ENCODE measurements at regions not wholly inside any gene's neighbourhood (a gene's known extent, or its start where the extent isn't known, plus 50 kb on each side); places are given as distances from the start of the nearest gene placed in this dataset.
A peak's percentile ranks its signal among the peaks of the same experiment; 100 is the strongest.
"Not testable (repeated sequence)": the region's sequence is repeated elsewhere in the genome, so short reads cannot be mapped to it uniquely, and the experiment has no call there.

DNA sequence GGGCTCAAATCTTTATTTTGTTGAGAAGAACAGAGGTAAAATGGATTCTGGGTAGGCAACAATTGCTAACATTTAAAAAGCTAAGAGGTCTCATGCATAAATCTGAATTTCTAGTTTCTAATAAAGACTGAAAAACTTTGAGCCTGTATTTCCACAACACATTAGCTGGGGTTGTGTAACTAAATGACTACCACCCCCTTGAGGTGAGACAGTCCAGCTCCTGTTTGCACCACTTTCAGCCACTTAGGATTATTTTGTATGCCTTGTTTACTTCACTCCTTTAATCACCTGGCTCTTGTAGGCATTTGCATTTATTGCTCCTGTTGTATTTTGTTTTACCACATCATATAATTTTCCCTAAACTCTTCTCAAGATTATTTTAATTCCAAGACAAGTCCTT lies 376.6 kb downstream of the PTH2R start:
- DNase-seq (ENCODE audit: extremely low read depth in 1 of 11, low read depth in 9 of 11, low spot score in 4 of 11): no peak

DNA sequence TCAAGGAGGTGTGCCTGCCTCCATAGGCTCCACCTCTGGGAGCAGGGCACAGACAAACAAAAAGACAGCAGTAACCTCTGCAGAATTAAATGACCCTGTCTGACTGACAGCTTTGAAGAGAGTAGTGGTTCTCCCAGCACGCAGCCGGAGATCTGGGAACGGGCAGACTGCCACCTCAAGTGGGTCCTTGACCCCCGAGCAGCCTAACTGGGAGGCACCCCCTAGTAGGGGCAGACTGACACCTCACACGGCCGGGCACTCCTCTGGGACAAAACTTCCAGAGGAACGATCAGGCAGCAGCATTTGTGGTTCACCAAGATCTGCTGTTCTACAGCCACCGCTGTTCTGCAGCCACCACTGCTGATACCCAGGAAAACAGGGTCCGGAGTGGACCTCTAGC lies 378.2 kb downstream of the PTH2R start:
- not testable (repeated sequence) for DNase-seq (ENCODE audit: extremely low read depth in 1 of 11, low read depth in 9 of 11, low spot score in 4 of 11)

DNA sequence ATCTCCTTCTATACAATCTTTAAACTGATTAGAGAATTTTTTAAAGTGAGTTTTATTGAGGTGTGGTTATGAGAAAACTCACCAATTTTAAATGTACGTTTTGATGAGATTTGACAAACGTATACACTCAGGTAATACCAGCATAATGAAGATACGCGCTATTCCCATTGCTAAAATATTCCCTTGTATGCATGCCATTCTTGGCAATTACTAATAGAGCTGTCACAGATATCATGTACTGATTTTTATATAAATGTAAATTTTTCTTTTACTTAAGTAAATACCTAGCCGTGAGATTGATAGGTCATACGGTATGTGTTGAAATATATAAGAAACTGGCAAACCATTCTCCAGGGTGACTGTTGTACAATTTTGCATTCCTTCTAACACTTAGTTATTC lies 384.7 kb downstream of the PTH2R start:
- DNase-seq (ENCODE audit: extremely low read depth in 1 of 11, low read depth in 9 of 11, low spot score in 4 of 11): no peak

DNA sequence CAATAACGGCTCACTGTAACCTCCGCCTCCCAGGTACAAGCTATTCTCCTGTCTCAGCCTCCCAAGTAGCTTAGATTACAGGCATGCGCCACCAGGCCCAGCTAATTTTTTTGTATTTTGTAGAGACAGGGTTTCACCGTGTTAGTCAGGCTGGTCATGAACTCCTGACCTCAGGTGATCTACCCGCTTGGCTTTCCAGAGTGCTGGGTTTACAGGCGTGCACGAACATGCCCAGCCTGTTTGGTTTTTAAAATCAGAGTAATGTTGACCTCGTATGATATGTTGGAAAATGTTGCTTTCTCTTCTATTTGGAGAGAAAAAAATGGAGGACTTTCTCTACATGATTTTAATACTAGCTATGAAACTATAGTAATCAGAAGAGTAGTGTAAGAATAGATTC lies 386.2 kb downstream of the PTH2R start:
- no peak for DNase-seq (ENCODE audit: extremely low read depth in 1 of 11, low read depth in 9 of 11, low spot score in 4 of 11)

DNA sequence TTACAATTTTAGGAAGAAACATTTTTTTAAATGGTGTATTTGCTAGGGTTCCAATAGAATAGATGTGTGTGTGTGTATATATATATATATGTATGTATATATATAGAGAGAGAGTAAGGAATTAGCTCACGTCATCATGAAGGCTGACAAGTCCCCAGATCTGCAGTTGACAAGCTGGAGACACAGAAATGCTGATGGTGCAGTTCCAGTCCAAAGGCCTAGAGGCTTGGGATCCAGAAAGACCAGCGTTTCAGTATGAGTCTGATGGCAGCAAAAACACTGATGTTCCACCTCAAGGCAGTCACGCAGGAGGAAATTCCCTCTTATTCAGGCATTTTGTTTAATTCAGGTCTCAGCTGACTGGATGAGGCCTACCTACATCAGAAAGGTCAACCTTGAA lies 386.8 kb downstream of the PTH2R start:
- DNase-seq (ENCODE audit: extremely low read depth in 1 of 11, low read depth in 9 of 11, low spot score in 4 of 11): no peak

DNA sequence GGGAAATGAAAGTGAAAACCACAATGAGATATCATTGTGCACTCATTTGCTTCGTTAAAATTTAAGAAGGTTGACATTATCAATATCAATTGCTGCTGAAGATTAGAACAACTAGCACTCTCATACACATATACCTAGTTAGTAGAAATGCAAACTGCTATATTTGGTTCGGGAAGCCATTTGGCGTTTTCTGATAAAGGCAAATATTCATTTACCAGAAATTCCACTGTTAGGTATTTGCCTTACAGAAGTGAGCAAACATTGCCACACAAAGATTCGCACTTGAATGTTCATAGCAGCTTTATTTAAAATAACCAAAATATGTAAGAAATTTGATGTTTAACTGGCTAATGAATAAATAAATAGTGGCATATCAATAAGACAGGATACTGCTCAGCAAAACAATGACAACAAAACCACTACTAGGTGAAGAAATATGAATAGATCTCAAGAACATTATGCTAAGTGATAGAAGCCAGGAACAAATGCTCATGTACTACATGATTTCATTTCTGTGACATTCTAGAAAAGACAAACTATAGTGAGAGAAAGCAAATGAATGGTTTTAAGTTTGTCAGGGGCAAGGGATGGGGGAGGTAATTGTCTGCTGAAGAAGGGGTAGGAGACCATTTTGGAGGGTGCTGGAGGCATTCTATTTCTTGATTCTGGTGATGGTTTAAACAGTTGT lies 387.8 kb downstream of the PTH2R start:
- DNase-seq (ENCODE audit: extremely low read depth in 1 of 11, low read depth in 9 of 11, low spot score in 4 of 11): no peak

DNA sequence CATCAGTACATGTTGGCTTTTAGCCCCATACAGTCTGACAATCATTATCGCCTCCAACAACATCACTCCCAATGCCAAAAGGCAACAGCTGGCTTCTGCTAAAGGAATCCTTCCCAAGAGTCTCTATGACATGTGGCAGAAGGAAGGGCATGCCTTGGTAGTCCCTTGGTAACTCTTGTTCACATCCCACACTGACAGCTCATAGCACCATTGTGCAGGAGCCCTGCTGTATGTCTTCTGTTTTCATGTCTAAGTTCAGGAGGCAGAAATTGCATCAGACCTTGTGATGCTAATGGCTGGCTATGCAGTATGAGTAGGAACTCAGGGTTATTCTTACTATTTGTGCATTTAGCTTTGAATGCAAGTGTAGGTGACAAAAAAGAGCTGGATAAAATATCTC lies 392.1 kb downstream of the PTH2R start:
- no peak for DNase-seq (ENCODE audit: extremely low read depth in 1 of 11, low read depth in 9 of 11, low spot score in 4 of 11)

DNA sequence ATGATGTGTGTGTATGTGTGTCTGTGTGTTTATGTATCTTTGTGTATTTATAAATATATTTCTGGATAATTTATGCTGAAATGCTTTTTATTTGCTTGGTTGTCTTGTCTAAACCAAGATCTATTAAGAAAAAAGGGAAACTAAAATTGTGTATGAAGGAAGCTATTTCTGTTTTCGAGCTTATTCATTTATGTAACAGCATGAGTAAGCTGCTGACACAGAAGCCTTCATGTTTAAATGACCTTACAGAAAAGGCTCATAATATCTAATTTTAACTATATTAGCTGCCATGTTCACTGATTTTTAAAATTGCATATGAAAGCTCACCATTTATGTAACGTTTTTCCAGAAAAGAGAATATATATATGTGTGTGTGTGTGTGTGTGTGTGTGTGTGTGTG lies 392.8 kb downstream of the PTH2R start:
- no peak for DNase-seq (ENCODE audit: extremely low read depth in 1 of 11, low read depth in 9 of 11, low spot score in 4 of 11)

DNA sequence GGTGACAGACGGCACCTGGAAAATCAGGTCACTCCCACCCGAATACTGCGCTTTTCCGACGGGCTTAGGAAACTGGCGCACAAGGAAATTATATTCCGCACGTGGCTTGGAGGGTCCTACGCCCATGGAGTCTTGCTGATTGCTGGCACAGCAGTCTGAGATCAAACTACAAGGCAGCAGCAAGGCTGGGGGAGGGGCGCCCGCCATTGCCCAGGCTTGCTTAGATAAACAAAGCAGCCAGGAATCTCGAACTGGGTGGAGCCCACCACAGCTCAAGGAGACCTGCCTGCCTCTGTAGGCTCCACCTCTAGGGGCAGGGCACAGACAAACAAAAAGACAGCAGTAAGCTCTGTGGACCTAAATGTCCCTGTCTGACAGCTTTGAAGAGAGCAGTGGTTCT lies 394.3 kb downstream of the PTH2R start:
- not testable (repeated sequence) for DNase-seq (ENCODE audit: extremely low read depth in 1 of 11, low read depth in 9 of 11, low spot score in 4 of 11)

DNA sequence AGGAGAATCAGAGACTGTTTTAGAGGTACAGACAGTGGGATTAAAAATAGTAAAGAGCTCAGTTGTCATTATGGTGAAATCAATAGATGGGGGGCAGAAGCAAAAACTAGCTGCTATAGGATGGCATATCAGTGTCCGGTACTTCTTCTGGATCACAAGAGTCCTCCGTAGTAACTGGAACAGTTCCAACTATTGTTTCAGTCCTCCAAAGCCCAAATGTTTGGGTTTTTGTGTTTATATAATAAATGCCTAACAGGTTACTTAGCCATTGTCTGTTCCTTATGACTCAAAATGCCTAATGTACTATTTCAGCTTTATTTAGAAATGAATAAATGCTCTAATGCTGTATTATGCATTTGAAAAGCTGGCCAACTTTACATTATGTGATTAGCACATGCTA lies 401.2 kb downstream of the PTH2R start:
- DNase-seq (ENCODE audit: extremely low read depth in 1 of 11, low read depth in 9 of 11, low spot score in 4 of 11): no peak

DNA sequence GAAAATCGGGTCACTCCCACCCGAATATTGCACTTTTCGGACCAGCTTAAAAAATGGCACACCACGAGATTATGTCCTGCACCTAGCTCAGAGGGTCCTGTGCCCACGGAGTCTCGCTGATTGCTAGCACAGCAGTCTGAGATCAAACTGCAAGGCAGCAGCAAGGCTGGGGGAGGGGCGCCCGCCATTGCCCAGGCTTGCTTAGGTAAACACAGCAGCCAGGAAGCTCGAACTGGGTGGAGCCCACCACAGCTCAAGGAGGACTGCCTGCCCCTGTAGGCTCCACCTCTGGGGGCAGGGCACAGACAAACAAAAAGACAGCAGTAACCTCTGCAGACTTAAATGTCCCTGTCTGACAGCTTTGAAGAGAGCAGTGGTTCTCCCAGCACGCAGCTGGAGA lies 405.3 kb downstream of the PTH2R start:
- DNase-seq (ENCODE audit: extremely low read depth in 1 of 11, low read depth in 9 of 11, low spot score in 4 of 11): not testable (repeated sequence)

DNA sequence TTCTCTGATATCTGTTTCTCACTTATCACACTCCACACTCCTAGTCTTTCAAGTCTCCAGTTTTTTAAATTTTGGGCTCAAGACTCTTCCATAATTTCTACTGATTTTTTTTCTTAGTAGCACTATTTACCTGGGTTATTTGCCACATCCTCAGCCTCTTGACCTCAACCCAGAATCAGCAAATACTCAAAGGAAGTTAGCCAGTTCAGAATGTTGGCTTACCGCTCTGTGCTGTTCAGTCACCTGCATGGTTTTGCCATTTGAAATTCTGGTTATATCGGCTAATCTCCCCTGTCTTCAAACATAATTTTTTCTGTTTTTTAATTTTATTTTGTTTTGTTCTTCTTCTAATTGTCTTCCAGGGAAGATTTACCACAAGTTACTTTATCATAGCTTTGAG lies 412.6 kb downstream of the PTH2R start:
- DNase-seq (ENCODE audit: extremely low read depth in 1 of 11, low read depth in 9 of 11, low spot score in 4 of 11): no peak

DNA sequence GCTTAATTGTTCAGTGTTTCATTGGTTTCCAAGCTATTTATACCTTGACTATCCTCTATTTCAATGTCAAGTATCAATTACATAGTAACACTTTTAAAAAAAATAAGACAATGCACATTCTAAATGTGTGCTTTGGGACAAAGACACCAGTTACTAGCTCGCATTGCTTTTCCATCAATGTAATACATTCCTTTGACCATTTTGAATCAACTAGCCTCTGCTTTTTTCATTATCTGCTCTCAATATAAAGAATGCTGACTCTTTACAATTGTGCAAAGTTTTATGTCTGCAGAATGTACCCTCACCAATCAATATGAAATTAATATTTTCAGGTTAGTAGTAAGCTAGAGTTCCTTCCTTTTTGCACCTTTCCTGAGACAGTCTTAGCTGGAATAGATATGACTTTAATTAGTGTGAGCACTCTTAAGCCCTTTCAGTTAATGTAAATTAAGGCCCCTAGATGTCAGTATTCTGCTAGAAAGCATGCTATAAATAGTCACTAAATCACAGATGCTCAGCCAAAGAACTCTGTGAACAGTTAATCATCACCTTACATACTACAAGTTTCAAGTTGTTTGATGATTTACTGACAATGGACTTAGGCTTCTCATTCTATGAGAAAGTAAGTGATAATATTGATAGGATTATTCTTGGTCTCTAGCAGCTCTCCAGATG lies 413.6 kb downstream of the PTH2R start:
- DNase-seq (ENCODE audit: extremely low read depth in 1 of 11, low read depth in 9 of 11, low spot score in 4 of 11): peak in 6 of 11 donors; percentile 3 to 17 (median 6)

DNA sequence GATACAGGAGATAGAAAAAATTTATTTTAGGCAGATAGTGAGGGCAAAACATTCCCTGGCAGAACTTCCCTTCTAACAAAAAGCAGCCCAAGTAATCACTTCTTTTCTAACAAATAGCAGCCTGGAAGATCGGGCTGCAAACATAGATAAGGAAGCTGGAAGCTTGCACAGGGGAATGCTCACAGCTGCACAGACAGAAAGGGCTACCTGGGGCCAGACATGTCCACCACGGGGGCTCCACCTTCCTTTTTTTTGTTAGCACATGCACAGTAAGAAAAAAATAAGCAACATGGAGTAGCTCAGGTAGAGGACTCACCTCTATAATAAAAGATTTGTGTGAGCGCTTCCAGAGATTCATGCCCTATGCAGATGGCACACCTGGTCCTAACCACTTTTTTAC lies 420.5 kb downstream of the PTH2R start:
- no peak for DNase-seq (ENCODE audit: extremely low read depth in 1 of 11, low read depth in 9 of 11, low spot score in 4 of 11)

DNA sequence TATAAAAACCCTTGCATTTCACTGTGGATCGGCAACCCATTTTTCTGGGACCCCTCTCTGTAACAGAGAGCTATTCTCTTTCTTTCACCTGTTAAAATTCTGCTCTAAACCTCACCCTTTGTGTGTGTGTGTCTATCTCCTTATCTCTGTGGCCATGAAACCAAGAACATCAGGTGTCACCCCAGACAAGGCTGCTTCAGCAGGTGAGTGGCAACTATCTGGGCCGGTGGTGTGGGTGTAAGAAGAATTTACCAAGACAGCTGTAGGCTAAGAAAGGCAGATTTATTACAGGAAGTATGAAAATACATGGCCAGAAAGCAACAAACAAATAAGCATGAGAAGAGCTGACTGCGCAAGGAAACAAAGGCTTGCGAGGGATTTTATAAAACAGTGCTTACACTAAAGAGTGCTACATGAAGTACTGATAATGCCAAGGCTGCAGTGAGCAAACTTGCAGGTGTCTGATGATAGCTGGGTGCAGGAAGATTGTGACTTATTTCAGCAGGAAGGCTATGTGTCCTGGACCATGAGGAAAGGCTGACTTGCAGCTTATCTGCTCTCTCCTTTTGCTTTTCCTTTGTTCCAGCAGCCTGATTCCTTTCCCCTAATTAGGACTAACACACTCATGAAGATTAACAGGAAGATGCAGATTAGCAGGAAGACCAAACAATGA lies 421.1 kb downstream of the PTH2R start:
- DNase-seq (ENCODE audit: extremely low read depth in 1 of 11, low read depth in 9 of 11, low spot score in 4 of 11): no peak

DNA sequence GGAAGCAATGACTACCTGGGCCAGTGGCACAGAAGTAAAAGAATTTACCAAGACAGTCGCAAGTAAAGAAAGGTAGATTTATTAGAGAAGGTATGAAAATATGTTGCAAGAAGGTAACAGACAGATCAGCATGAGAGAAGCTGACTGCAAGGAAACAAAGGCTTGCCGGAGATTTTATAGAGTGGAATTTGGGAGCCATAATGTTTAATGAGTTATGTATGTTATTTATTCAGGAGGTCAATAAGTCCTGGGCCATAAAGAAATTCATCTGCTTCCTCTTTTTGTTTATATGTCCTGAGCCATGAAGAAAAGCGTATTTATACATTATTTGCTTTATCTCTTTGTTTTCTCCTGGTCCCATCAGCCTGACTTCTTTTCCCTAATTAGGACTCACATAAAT lies 423.6 kb downstream of the PTH2R start:
- DNase-seq (ENCODE audit: extremely low read depth in 1 of 11, low read depth in 9 of 11, low spot score in 4 of 11): peak in 1 of 11 donors; percentile 0

DNA sequence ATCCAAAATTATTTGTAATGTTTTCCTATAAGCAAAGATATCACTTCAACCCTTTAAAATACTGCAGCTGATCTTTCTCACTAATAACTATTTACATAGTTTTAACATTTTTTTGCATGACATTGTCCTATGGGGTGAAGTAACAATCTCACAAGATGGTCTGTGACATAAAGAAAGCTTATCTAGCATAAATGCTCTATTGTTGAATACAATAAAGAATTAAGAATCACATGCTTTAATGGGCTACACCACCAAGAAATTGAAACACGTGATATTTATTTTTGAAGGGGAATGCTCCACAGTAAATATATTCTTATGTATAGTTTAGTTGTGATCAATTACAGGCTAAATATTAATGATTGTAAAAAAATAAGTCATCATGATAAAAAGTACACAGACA lies 441.1 kb downstream of the PTH2R start:
- DNase-seq (ENCODE audit: extremely low read depth in 1 of 11, low read depth in 9 of 11, low spot score in 4 of 11): no peak

DNA sequence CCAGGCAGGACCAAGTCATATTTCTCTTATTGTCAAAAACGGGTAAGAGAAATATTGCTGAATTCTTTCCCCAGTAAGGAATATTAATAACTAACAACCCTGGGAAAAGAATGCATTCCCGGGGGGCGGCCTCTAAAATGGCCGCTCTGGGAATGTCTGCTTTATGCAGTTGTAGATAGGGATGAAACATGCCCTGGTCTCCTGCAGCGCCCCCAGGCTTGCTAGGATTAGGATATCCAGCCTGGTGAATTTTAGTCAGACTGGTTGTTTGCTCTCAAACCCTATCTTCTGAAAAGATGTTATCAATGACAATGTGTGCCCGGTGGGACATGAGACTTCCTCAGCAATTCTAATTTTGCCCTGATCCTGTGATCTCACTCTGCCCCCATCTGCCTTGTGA lies 448.1 kb downstream of the PTH2R start:
- DNase-seq (ENCODE audit: extremely low read depth in 1 of 11, low read depth in 9 of 11, low spot score in 4 of 11): no peak

DNA sequence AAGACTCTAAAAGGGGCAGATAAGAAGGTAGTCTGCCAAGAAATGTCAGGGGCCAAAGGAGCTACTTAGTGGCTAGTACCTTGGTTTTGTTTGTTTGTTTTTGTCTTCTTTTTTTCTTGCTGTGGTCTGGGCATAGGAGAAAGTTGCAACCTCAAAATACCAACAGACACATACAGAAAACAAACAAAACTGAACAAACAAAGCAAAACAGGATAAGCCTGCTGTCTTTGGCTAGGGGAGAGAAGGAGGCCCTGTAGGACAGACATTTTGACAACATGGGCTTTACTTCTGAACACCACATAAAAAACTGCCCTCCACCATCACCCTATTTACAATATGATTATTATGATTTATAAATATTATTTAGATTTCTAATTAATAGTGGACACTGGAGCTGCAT lies 460.8 kb downstream of the PTH2R start:
- DNase-seq (ENCODE audit: extremely low read depth in 1 of 11, low read depth in 9 of 11, low spot score in 4 of 11): no peak

DNA sequence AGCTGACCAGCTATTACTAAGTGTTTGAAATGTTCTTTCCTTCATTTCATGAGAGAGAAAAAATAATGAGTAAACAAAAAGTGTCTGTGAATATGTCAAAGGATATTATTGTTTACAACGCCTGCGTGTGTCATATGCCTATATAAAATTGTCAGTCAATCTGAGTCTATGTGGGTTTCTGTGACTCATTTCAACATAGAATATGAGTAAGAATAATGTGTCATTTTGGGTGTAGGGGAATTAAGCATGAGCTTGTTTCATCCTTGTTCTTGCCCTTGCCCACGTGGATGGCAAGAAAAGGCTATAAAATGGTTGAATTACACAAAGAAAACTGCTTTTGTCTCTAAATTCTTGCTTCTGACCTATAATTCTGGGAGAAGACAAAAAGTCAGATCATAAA lies 466.0 kb downstream of the PTH2R start:
- DNase-seq (ENCODE audit: extremely low read depth in 1 of 11, low read depth in 9 of 11, low spot score in 4 of 11): no peak

DNA sequence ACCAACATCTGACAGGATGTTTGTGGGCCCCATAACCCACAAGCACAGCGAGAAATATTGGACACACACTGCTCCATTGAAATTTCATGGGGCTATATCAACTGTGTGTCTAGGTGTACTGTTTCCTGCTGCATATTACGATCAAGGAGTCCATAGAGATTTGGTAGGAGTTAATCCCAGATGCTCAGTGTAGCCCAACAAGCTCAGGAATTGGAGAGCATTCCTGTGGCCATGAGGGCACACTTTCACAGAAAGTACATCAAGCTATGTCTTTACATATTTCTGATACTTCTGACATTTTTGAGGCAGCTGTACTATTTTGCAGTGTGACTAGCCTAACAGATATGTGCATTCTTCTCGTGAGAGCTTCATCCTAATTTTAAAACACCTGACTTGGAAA lies 473.1 kb downstream of the PTH2R start:
- DNase-seq (ENCODE audit: extremely low read depth in 1 of 11, low read depth in 9 of 11, low spot score in 4 of 11): no peak

Data from renal cortex interstitium (tissue), 11 donors.